ENCODE measurements at regions not wholly inside any gene's neighbourhood (a gene's known extent, or its start where the extent isn't known, plus 50 kb on each side); places are given as distances from the start of the nearest gene placed in this dataset.
"Not testable (repeated sequence)": the region's sequence is repeated elsewhere in the genome, so short reads cannot be mapped to it uniquely, and the experiment has no call there.

GRCh38 chr20:47962286-47962963 lies 177.1 kb upstream of the SULF2 start:
- TF ChIP-seq, protein P1, sequence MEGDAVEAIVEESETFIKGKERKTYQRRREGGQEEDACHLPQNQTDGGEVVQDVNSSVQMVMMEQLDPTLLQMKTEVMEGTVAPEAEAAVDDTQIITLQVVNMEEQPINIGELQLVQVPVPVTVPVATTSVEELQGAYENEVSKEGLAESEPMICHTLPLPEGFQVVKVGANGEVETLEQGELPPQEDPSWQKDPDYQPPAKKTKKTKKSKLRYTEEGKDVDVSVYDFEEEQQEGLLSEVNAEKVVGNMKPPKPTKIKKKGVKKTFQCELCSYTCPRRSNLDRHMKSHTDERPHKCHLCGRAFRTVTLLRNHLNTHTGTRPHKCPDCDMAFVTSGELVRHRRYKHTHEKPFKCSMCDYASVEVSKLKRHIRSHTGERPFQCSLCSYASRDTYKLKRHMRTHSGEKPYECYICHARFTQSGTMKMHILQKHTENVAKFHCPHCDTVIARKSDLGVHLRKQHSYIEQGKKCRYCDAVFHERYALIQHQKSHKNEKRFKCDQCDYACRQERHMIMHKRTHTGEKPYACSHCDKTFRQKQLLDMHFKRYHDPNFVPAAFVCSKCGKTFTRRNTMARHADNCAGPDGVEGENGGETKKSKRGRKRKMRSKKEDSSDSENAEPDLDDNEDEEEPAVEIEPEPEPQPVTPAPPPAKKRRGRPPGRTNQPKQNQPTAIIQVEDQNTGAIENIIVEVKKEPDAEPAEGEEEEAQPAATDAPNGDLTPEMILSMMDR (IDR thresholded peaks at IDR 0.05; ENCODE audit: low read depth, low read length): no peak
- no peak overlapping the region for H3K27ac ChIP-seq

DNA sequence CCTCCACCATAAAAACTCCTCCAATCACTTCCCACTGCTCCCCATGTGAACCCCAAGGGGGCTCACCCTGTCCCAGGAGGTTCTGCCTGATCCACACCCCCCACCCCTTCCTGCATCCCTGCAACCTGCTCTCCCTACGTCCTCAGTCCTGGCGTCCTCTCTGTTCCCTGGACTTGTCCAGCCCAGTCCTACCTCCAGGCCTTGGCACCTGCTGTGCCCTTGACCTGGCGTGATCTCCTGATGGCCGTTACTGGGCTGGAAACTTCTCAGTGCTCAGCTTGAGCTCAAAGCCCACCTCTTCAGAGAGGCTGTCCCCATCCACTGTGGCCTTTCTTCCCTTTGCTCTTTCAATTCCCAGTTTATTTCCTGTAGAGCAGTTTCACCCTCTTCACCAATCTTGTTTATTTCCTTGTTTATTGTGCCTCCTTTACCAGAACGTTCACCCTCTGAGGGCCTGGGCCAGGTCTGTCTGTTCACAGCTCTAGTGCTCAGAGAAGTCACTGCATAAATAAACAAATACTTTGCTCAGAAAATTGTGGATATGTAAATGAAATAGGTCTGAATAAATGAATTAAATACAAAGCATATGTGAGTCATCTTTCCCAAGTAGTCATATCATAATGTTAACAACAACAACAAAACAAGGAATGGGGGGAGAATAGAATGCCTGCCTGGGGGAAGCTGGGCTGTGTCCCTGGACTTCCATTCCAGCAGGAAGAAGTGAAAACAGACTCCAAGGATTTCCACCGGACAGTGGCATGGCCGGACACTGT lies 175.7 kb upstream of the SULF2 start:
- TF ChIP-seq, protein P1 (IDR thresholded peaks at IDR 0.05; ENCODE audit: low read depth, low read length): no peak
- Histone ChIP-seq H3K4me3 (no peak overlapping the region), H3K36me3 (no peaks in the 10 kb centered on the region), H3K4me1 (ENCODE audit: low read depth) (no peaks in the 10 kb centered on the region), H3K9me3 (ENCODE audit: low read depth) (no peaks in the 10 kb centered on the region), H3K27me3 (no peaks in the 10 kb centered on the region), H3K27ac (no peak overlapping the region)
- DNase-seq (ENCODE audit: low read depth in 1 of 2, low spot score in 1 of 2): no peak

More at GRCh38 chr20:47962286-47962963, 177.1 kb upstream of the SULF2 start:
- H3K4me3 ChIP-seq: no peak overlapping the region
- no peaks in the 10 kb centered on the region for H3K36me3 ChIP-seq
- no peaks in the 10 kb centered on the region for H3K27me3 ChIP-seq
- DNase-seq (ENCODE audit: low read depth in 1 of 2, low spot score in 1 of 2): no peak
- no peaks in the 10 kb centered on the region for H3K4me1 ChIP-seq (ENCODE audit: low read depth)
- H3K9me3 ChIP-seq (ENCODE audit: low read depth): no peaks in the 10 kb centered on the region

- Histone ChIP-seq H3K36me3 (no peaks in the 10 kb centered on the region), H3K4me3 (no peak overlapping the region), H3K27ac (no peak overlapping the region), H3K27me3 (no peaks in the 10 kb centered on the region), H3K9me3 (ENCODE audit: low read depth) (no peaks in the 10 kb centered on the region), H3K4me1 (ENCODE audit: low read depth) (no peaks in the 10 kb centered on the region)
- DNase-seq (ENCODE audit: low read depth in 1 of 2, low spot score in 1 of 2): no peak
- TF ChIP-seq, protein P1 (IDR thresholded peaks at IDR 0.05; ENCODE audit: low read depth, low read length): no peak
These were observed 175.0 kb upstream of the SULF2 start for GRCh38 chr20:47960277-47960676.

DNA sequence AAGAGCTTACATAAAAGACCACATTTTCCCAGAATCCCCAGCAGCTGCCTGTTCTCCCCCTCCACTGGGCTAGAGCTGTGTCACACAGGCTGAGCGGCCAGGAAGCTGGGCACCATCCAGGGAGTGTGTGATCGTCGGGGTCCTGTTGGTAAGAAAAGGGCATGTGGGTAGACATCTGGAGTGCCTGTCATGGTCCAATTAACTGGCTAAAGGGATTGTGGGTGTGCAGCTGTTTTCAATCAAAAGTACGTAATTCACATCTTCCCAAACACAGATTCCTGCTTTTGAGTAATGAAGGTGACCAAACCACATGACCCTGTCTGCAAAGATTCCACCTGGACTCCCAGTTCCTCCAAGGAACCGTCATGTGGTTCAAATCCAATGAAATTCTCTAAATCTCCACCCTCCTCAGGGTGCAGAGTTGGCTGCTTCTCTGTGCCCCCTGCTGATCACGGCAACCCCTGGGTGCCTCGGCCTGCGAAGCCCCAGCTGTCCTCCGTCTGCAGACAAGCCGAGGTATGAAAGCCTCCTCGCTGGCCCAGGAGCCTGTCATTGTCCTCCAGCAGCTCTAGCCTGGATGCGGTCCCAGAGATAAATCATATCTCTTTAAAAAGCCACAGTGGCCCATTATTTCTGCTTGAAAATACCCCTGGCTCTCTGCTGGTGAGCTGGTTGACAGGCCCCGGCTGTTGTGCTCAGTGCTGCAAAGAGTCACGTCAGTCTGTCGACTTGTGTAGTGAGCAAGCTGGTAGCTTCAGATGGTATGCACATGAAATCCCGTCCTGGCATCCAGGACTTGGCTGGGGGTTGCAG lies 172.9 kb upstream of the SULF2 start:
- not testable (repeated sequence) for H3K4me1 ChIP-seq (ENCODE audit: low read depth); H3K27me3 ChIP-seq; H3K27ac ChIP-seq; H3K4me3 ChIP-seq; H3K9me3 ChIP-seq (ENCODE audit: low read depth); H3K36me3 ChIP-seq
- peak in 1 of 2 donors; percentile 91 for DNase-seq (ENCODE audit: low read depth in 1 of 2, low spot score in 1 of 2)

DNA sequence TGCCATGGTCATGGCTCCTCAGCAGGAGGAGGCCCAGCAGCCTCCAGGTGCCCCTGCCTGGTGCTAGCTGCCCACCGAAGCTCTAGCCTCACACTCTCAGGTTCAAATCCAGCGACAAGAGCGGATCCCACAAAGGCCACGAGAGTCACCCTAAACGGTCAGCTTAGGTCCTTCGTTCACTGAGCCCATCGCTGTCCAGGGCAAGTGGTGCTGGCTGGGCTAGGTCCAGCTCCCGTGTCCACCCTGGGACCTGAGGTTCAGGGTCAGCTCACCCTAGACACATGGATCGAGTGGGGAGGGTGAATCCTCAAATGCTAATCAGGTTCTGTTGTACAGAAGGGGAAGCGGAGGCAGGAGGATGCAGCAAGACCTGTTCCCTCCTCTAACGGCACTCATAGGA lies 171.9 kb upstream of the SULF2 start:
- Histone ChIP-seq H3K9me3 (ENCODE audit: low read depth) (no peaks in the 10 kb centered on the region), H3K4me1 (ENCODE audit: low read depth) (no peaks in the 10 kb centered on the region), H3K27ac (no peak overlapping the region), H3K36me3 (no peaks in the 10 kb centered on the region), H3K4me3 (no peak overlapping the region), H3K27me3 (no peaks in the 10 kb centered on the region)
- TF ChIP-seq, protein P1 (IDR thresholded peaks at IDR 0.05; ENCODE audit: low read depth, low read length): no peak
- DNase-seq (ENCODE audit: low read depth in 1 of 2, low spot score in 1 of 2): no peak
